ENCODE measurements at regions not wholly inside any gene's neighbourhood (a gene's known extent, or its start where the extent isn't known, plus 50 kb on each side); places are given as distances from the start of the nearest gene placed in this dataset.

GRCh38 chr7:54477083-54477482, 65.1 kb upstream of the VSTM2A start:
- dilution Hi-C loops (cut with HindIII; ENCODE audit: low sequenced_read_pairs, unreplicated experiment) (no loop called here), intact Hi-C loops (cut with micrococcal nuclease) (no loop called here), in situ Hi-C loops (cut with MboI; ENCODE audit: low sequenced_read_pairs) (no loop called here)
- ATAC-seq (ENCODE audit: low read depth) (no peak), DNase-seq (no peak)
- peaks cover 2% of the 10 kb centered on the region; the same call in 1 of the 2 replicates for H3K9me3 ChIP-seq (ENCODE audit: control insufficient read depth, insufficient read depth, low read length)
- no peak overlapping the region for H3K27ac ChIP-seq (ENCODE audit: insufficient read depth, low read length)
- no peak overlapping the region for H4K5ac ChIP-seq (ENCODE audit: low read depth, low read length)
- H3K36me3 ChIP-seq (ENCODE audit: control insufficient read depth, insufficient read depth, low read length): no peaks in the 10 kb centered on the region
- no peaks in the 10 kb centered on the region for H3K4me1 ChIP-seq (ENCODE audit: control insufficient read depth, insufficient read depth, low read length)
- H3K4me2 ChIP-seq (ENCODE audit: low read depth, low read length): no peak overlapping the region
- H3K18ac ChIP-seq (ENCODE audit: low read depth, low read length): no peak overlapping the region
- no peaks in the 10 kb centered on the region for H3K79me1 ChIP-seq (ENCODE audit: low read depth in 1 of 2, low read length in 2 of 2)
- TF ChIP-seq POLR2A (IDR thresholded peaks at IDR 0.05; ENCODE audit: low read depth, low read length): no peak
- H2BK20ac ChIP-seq (ENCODE audit: low read depth, low read length): no peak overlapping the region
- H3K27me3 ChIP-seq (ENCODE audit: control insufficient read depth, insufficient read depth, low read length): no peaks in the 10 kb centered on the region
- no peak overlapping the region for H2AK5ac ChIP-seq (ENCODE audit: low read depth, low read length)
- H4K8ac ChIP-seq (ENCODE audit: low read depth in 2 of 2, low read length in 2 of 2): no peak overlapping the region
- H2BK5ac ChIP-seq (ENCODE audit: low read depth, low read length, poor library complexity, severe bottlenecking): no peak overlapping the region
- no peak overlapping the region for H3K9ac ChIP-seq (ENCODE audit: low read depth, low read length)
- BruUV-seq (replicated peaks): no TSS peak
- no peak overlapping the region for H2BK15ac ChIP-seq (ENCODE audit: low read depth, low read length)
- H3K14ac ChIP-seq (replicated peaks; ENCODE audit: low read depth, low read length): no peak overlapping the region
- H3K4ac ChIP-seq (ENCODE audit: low read depth, low read length): no peak overlapping the region
- no peak overlapping the region for H4K91ac ChIP-seq (ENCODE audit: insufficient read depth, low read depth, low read length)
- H2AK9ac ChIP-seq (replicated peaks; ENCODE audit: low read depth, low read length, poor library complexity): no peak overlapping the region
- CTCF ChIA-PET: interaction anchor here (0.6 kb wide), 1 partner anchor 64 kb away, joined by 3 read pairs; no protein-coding TSS in a partner anchor
- H4K20me1 ChIP-seq (ENCODE audit: insufficient read depth, low read length): no peaks in the 10 kb centered on the region
- no CpG with 5 or more reads among the region's 1 CpG for WGBS, 2 experiments (ENCODE audit: extremely low coverage in 2 of 2, insufficient read length in 1 of 2)
- POLR2A ChIA-PET (ENCODE audit: unreplicated experiment): no interaction called here
- H2AFZ ChIP-seq (replicated peaks; ENCODE audit: low read length, poor library complexity): no peak overlapping the region
- no peaks in the 10 kb centered on the region for H3K9me1 ChIP-seq (ENCODE audit: insufficient read depth, low read length)
- H3K4me3 ChIP-seq (ENCODE audit: insufficient read depth, low read depth, low read length): no peak overlapping the region
- no peak overlapping the region for H2BK120ac ChIP-seq (ENCODE audit: low read depth, low read length)
- no peak overlapping the region for H3K56ac ChIP-seq (ENCODE audit: extremely low read depth, insufficient read depth, low read length)
- no peak overlapping the region for H3K23ac ChIP-seq (ENCODE audit: low read depth, low read length)
